Mesothelial cell of epicardium (in vitro differentiated cells): ENCODE measurements at regions not wholly inside any gene's neighbourhood (a gene's known extent, or its start where the extent isn't known, plus 50 kb on each side); places are given as distances from the start of the nearest gene placed in this dataset.

Experiments
- DNase-seq, 2 experiments: peaks; one replicate each; pipeline ENCODE4 v3.0.0; 2021; ENCODE audit warnings: low spot score in 2 of 2; ENCODE audit not compliant: unreplicated experiment in 2 of 2
- H3K27ac Mint-ChIP-seq: 2 replicates; pipeline ENCODE4 v1.8.0; 2021; ENCODE audit warnings: mixed read lengths
- H3K27me3 Mint-ChIP-seq: 2 replicates; pipeline ENCODE4 v1.8.0; 2021; ENCODE audit warnings: low read depth, mixed read lengths
- H3K36me3 Mint-ChIP-seq: 2 replicates; pipeline ENCODE4 v1.8.0; 2021; ENCODE audit warnings: mixed read lengths
- H3K4me1 Mint-ChIP-seq: 2 replicates; pipeline ENCODE4 v1.8.0; 2021; ENCODE audit warnings: mixed read lengths
- H3K4me3 Mint-ChIP-seq: 2 replicates; pipeline ENCODE4 v1.8.0; 2021; ENCODE audit warnings: mild to moderate bottlenecking, moderate library complexity, mixed read lengths
- H3K9me3 Mint-ChIP-seq: 2 replicates; pipeline ENCODE4 v1.8.0; 2021; ENCODE audit warnings: mixed read lengths
- TF ChIP-seq, protein P1 (sequence below): fragments of 200-600 bp; sonication (generic); IDR thresholded peaks from one replicate; pipeline ENCODE4 v1.5.0; 2021; ENCODE audit warnings: antibody characterized with exemption; ENCODE audit not compliant: unreplicated experiment

DNA sequence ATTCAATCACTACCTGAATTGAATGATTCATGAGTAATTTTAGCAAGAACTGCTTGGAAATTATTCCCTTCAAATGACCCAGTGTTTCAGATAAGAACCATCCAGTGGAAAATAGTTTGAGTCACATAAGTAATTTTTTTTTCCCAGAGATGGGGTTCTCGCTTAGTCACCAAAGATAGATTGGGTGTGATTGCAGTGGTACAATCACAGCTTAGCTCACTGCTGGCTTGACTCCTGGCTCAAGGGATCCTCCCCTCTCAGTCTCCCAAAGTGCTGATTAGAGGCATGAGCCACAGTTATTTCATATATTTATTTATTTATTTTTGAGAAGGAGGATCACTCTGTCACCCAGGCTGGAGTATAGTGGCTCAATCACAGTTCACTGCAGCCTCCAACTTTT is 574.5 kb upstream of the ARRDC3 start:
- TF ChIP-seq, protein P1, sequence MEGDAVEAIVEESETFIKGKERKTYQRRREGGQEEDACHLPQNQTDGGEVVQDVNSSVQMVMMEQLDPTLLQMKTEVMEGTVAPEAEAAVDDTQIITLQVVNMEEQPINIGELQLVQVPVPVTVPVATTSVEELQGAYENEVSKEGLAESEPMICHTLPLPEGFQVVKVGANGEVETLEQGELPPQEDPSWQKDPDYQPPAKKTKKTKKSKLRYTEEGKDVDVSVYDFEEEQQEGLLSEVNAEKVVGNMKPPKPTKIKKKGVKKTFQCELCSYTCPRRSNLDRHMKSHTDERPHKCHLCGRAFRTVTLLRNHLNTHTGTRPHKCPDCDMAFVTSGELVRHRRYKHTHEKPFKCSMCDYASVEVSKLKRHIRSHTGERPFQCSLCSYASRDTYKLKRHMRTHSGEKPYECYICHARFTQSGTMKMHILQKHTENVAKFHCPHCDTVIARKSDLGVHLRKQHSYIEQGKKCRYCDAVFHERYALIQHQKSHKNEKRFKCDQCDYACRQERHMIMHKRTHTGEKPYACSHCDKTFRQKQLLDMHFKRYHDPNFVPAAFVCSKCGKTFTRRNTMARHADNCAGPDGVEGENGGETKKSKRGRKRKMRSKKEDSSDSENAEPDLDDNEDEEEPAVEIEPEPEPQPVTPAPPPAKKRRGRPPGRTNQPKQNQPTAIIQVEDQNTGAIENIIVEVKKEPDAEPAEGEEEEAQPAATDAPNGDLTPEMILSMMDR, result no peak
- Mint-ChIP-seq H3K36me3 (no peaks in the 10 kb centered on the region), H3K4me3 (no peak overlapping the region), H3K9me3 (no peaks in the 10 kb centered on the region), H3K4me1 (peaks cover 6% of the 10 kb centered on the region), H3K27me3 (no peaks in the 10 kb centered on the region), H3K27ac (no peak overlapping the region)
- no peak for DNase-seq

DNA sequence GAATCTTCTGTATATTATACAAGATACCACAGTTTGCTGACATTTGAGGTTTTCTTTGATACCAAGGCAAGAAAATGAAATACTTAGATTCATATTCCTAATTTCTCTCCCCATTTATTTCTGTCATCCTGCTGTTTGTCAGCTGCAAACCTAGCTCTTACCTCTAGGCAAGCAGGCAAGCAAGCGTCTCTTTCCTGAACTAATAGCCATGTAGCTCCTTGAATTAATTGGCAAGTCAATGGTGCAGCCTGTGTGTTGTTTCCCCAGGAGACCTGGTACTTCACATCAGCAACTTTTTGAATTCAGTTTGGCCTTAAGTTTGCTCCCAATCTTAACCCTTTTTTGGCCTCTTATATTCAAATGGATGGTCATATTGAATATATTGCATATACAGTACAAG is 573.6 kb upstream of the ARRDC3 start:
- Mint-ChIP-seq H3K27ac (no peak overlapping the region), H3K4me3 (no peak overlapping the region), H3K36me3 (no peaks in the 10 kb centered on the region), H3K4me1 (peaks cover 11% of the 10 kb centered on the region), H3K27me3 (no peaks in the 10 kb centered on the region), H3K9me3 (no peaks in the 10 kb centered on the region)
- TF ChIP-seq, protein P1, result no peak
- no peak for DNase-seq

DNA sequence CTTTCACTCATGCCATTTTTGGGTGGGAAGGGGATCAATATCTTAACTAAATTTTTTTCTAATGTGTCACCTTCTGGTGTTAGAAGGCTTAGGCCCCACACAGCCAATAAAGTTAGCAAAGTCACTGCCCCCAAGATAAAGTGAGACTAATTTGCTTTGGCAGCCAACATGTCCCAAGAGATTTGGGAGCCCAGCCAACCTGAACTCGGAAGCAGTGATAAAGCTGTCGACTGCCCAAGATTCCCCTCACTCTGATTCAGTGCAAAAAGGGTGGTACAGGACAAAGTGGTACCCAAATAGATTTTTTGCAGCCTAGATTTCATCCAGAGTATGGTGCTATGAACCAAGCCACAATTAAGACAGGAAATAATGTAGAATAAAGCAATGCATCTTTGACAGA is 572.5 kb upstream of the ARRDC3 start:
- no peaks in the 10 kb centered on the region for H3K36me3 Mint-ChIP-seq
- no peaks in the 10 kb centered on the region for H3K27me3 Mint-ChIP-seq
- peaks cover 11% of the 10 kb centered on the region for H3K4me1 Mint-ChIP-seq
- no peak overlapping the region for H3K4me3 Mint-ChIP-seq
- H3K27ac Mint-ChIP-seq, result no peak overlapping the region
- DNase-seq, result no peak
- TF ChIP-seq, protein P1, result no peak
- H3K9me3 Mint-ChIP-seq, result no peaks in the 10 kb centered on the region

DNA sequence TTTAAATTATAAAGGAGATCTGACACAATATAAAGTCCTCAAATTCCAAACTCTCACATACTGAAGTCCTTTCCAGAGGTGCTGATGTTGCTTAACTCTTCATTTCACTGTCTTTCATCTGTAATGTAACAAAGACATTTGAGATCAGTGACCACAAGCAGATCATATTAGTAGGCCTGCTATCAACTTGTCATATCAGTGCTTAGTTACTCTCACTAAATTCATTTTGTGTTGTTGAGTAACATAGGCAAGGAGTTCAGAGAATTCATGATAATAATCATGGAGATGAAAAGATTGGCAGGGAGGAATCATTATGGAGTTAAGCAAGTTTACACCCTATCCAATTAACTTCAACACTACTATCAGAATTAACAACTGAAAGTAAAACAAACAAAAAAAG is 571.0 kb upstream of the ARRDC3 start:
- Mint-ChIP-seq H3K36me3 (no peaks in the 10 kb centered on the region), H3K27me3 (no peaks in the 10 kb centered on the region), H3K4me3 (no peak overlapping the region), H3K27ac (no peak overlapping the region), H3K4me1 (peaks cover 11% of the 10 kb centered on the region), H3K9me3 (no peaks in the 10 kb centered on the region)
- no peak for DNase-seq
- TF ChIP-seq, protein P1, result no peak

DNA sequence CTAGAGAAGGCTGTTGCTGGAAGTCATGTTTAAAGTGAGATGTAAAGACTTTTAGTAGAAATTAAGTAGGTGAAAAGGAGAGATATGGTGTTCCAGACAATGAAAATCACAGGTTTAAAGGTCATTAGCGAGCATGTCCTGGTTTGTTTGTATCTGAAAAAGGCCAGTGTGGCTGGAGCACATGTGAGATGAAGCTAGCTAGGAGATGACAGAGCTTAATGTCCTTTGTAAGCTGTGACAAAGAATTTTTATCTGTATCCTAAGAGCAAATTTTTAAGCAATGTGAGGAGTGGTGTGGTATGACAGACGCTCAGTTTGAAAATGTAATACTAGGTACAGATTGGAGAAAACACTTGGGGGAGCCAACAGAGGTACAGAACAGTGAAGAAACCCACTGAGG is 567.2 kb upstream of the ARRDC3 start:
- Mint-ChIP-seq H3K4me1 (peaks cover 4% of the 10 kb centered on the region), H3K4me3 (no peak overlapping the region), H3K9me3 (no peaks in the 10 kb centered on the region), H3K27me3 (no peaks in the 10 kb centered on the region), H3K27ac (no peak overlapping the region), H3K36me3 (no peaks in the 10 kb centered on the region)
- no peak for DNase-seq
- TF ChIP-seq, protein P1, result no peak

DNA sequence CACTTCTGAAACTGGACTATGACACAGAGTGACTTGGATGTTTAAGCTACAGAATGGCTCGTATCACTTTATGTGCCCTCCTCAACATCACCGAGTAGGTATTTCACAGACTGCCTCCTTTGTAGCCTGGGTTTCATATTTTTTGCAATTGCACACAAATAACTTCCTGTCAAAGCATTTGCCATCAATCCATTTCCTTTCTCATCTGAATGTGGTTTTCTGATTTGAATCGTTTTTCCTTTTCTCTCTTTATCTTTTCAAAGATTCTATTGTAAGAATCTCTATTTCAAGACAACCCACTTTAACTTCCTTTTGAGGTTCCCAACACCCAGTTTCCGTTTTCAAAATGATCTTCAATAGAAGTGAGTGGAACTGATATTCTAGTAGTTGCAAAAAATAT is 563.8 kb upstream of the ARRDC3 start:
- TF ChIP-seq, protein P1, result no peak
- H3K27me3 Mint-ChIP-seq, result no peaks in the 10 kb centered on the region
- H3K9me3 Mint-ChIP-seq, result no peaks in the 10 kb centered on the region
- H3K4me3 Mint-ChIP-seq, result no peak overlapping the region
- no peak for DNase-seq
- no peaks in the 10 kb centered on the region for H3K36me3 Mint-ChIP-seq
- no peak overlapping the region for H3K27ac Mint-ChIP-seq
- peaks cover 2% of the 10 kb centered on the region for H3K4me1 Mint-ChIP-seq
